B cell (primary cell): ENCODE measurements at regions not wholly inside any gene's neighbourhood (a gene's known extent, or its start where the extent isn't known, plus 50 kb on each side); places are given as distances from the start of the nearest gene placed in this dataset.

ENCODE experiments used
- EZH2 ChIP-seq: IDR thresholded peaks from 2 replicates; pipeline ENCODE4 v1.6.1; 2012; ENCODE audit warnings: borderline replicate concordance, low read depth, mild to moderate bottlenecking, moderate library complexity, low read length; ENCODE audit not compliant: insufficient read depth, poor library complexity, severe bottlenecking
- TF ChIP-seq, protein P1 (sequence below): fragments of 200-600 bp; IDR thresholded peaks from one replicate; pipeline ENCODE4 v1.8.0; 2022; ENCODE audit warnings: antibody characterized with exemption, mild to moderate bottlenecking

DNA sequence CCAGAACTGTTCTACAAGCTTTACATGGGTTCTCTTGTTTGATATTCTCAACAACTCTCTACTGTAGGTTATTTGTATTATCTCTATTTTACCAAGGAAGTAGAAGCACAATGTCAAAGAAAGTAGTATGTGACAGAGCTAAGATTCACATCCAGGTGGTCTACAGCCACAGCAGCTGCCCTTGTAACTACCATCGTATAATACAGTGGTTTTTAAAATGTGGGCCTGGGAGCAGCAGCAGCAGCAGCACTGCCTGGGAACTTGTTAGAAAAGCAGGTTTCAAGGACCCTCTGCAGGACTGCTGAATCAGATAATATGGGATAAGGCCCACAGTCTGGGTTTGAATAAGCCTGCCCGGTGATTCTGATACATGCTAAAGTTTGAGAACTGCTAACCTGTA lies 357.1 kb upstream of the SATB1 start:
- TF ChIP-seq, protein P1, sequence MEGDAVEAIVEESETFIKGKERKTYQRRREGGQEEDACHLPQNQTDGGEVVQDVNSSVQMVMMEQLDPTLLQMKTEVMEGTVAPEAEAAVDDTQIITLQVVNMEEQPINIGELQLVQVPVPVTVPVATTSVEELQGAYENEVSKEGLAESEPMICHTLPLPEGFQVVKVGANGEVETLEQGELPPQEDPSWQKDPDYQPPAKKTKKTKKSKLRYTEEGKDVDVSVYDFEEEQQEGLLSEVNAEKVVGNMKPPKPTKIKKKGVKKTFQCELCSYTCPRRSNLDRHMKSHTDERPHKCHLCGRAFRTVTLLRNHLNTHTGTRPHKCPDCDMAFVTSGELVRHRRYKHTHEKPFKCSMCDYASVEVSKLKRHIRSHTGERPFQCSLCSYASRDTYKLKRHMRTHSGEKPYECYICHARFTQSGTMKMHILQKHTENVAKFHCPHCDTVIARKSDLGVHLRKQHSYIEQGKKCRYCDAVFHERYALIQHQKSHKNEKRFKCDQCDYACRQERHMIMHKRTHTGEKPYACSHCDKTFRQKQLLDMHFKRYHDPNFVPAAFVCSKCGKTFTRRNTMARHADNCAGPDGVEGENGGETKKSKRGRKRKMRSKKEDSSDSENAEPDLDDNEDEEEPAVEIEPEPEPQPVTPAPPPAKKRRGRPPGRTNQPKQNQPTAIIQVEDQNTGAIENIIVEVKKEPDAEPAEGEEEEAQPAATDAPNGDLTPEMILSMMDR, result no peak
- no peak for TF ChIP-seq EZH2
